GM21825 (cell line): ENCODE measurements at regions not wholly inside any gene's neighbourhood (a gene's known extent, or its start where the extent isn't known, plus 50 kb on each side); places are given as distances from the start of the nearest gene placed in this dataset.
A peak's percentile ranks its signal among the peaks of the same experiment; 100 is the strongest.
"Not testable (repeated sequence)": the region's sequence is repeated elsewhere in the genome, so short reads cannot be mapped to it uniquely, and the experiment has no call there.

ENCODE experiments used
- ATAC-seq: cut with Tn5 transposase; IDR thresholded peaks from one replicate; pipeline ENCODE4 v1.9.1; 2021; ENCODE audit warnings: mild to moderate bottlenecking, moderate library complexity; ENCODE audit not compliant: unreplicated experiment

GRCh38 chr9:39463696-39464095 lies 108.2 kb downstream of the SPATA31A1 start:
- ATAC-seq, result peak; percentile 34

GRCh38 chr9:39464122-39464777 lies 108.8 kb downstream of the SPATA31A1 start:
- ATAC-seq, result peak; percentile 98

GRCh38 chr9:39474499-39474898 lies 119.0 kb downstream of the SPATA31A1 start:
- peak; percentile 99 for ATAC-seq

GRCh38 chr9:39483073-39483472 lies 127.6 kb downstream of the SPATA31A1 start:
- not testable (repeated sequence) for ATAC-seq

GRCh38 chr9:39483880-39484279 lies 128.4 kb downstream of the SPATA31A1 start:
- peak; percentile 29 for ATAC-seq

GRCh38 chr9:39484292-39484691 lies 128.8 kb downstream of the SPATA31A1 start:
- peak; percentile 75 for ATAC-seq

GRCh38 chr9:39487477-39487876 lies 132.0 kb downstream of the SPATA31A1 start:
- not testable (repeated sequence) for ATAC-seq

GRCh38 chr9:39496248-39496647 lies 140.8 kb downstream of the SPATA31A1 start:
- ATAC-seq, result not testable (repeated sequence)

- ATAC-seq, result not testable (repeated sequence)
Observed at GRCh38 chr9:39503178-39503577, 147.7 kb downstream of the SPATA31A1 start.

GRCh38 chr9:39527387-39528029 lies 172.0 kb downstream of the SPATA31A1 start:
- not testable (repeated sequence) for ATAC-seq

GRCh38 chr9:39532597-39532996 lies 177.1 kb downstream of the SPATA31A1 start:
- ATAC-seq, result not testable (repeated sequence)

GRCh38 chr9:39533001-39533762 lies 177.7 kb downstream of the SPATA31A1 start:
- ATAC-seq, result not testable (repeated sequence)

GRCh38 chr9:39533763-39534548 lies 178.5 kb downstream of the SPATA31A1 start:
- ATAC-seq, result not testable (repeated sequence)

GRCh38 chr9:39534897-39535296 lies 179.4 kb downstream of the SPATA31A1 start:
- ATAC-seq, result not testable (repeated sequence)

GRCh38 chr9:39542157-39542556 lies 186.7 kb downstream of the SPATA31A1 start:
- not testable (repeated sequence) for ATAC-seq

- not testable (repeated sequence) for ATAC-seq
Observed at GRCh38 chr9:39545079-39545478, 189.6 kb downstream of the SPATA31A1 start.

- not testable (repeated sequence) for ATAC-seq
Observed at GRCh38 chr9:39550573-39550972, 195.1 kb downstream of the SPATA31A1 start.

- not testable (repeated sequence) for ATAC-seq
Observed at GRCh38 chr9:39551544-39551943, 196.1 kb downstream of the SPATA31A1 start.

GRCh38 chr9:39552242-39552881 lies 196.9 kb downstream of the SPATA31A1 start:
- not testable (repeated sequence) for ATAC-seq

GRCh38 chr9:39554352-39554751 lies 198.9 kb downstream of the SPATA31A1 start:
- not testable (repeated sequence) for ATAC-seq
